ENCODE measurements at regions not wholly inside any gene's neighbourhood (a gene's known extent, or its start where the extent isn't known, plus 50 kb on each side); places are given as distances from the start of the nearest gene placed in this dataset.
"Not testable (repeated sequence)": the region's sequence is repeated elsewhere in the genome, so short reads cannot be mapped to it uniquely, and the experiment has no call there.

DNA sequence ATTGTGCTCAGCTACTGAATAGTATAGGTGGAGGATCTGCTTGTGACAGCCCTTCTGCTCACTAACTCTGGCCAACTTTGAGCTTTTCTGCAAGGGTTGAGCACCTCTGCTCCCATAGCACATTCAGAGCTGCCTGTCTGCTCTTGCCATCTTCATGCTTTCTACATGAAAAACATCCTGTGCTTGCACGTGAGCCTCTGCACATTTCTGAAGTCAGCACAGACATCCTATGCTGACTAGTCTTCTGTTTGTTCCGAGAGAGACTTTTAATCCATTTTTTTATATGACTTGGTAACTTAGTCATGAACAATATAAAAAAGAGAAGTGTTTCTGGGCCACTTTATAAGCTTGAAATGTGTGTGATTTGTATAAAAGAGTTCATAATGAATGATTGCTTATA lies 969.3 kb downstream of the TMTC2 start:
- no peak for DNase-seq

DNA sequence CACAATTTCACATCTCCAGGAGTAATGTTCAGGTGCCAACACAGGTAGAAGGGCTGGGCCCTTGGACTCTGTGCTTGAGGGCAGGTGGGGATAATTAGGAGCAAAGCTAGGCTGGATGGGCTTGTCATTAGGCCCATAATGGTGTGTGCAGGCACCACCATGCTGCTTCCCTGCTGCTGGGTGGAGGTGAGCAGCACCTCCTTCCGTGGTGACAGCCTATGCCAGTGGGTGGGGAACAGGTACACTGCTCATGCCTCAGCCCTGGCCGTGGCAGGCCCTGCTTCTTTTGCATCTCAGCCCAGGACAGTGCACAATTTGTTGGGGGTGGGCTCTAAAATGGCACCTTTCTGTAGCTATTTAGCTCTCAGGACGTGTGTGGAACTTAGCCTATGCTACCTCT lies 955.5 kb downstream of the TMTC2 start:
- no peak for DNase-seq

DNA sequence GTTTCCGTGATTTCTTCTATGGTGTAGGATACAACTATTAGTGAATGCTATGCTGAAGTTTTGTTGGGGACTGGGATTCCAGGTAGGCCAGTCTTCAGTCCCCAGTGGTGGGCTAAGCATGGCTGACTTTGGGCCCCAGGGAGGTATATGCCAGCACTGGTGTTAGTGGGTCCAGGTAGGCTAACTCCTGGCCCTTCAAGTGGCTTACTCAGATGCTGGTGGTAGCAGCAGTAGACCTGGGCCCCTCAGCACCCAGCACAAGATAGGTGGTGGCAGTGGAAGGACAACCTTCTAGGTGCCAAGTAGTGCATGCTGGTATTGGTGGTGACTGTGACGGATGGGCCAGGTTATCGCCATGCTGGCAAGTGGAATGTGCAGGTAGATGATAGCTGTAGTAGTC lies 955.1 kb downstream of the TMTC2 start:
- no peak for DNase-seq

DNA sequence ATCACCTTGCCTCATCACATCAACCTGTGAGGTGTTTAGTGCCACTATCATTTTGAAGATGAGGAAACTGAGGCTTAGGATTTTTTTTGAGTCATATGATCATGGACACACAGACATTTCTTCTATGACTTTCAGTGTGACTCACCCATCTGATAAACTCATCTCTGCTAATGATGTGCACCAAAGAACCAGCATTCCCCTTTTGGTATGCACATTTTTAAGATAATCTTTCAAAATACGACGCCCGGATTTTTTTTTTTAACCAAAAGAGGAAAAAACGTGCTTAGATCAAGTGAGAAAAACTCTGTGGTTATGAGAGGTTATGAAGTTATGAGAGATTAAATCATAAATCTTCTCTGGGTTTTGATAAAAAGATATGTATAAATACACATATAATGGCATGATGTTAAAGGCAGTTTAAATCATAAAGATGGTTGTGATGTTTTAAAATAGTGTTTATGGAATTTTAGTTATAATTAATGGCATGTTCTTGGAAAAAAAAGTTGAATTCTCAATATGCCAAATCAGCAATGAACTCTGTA lies 948.1 kb downstream of the TMTC2 start:
- no peak for DNase-seq

GRCh38 chr12:83630526-83630925 lies 943.8 kb downstream of the TMTC2 start:
- DNase-seq = no peak

- DNase-seq = no peak
Observed at GRCh38 chr12:83629931-83630330, 943.2 kb downstream of the TMTC2 start.

DNA sequence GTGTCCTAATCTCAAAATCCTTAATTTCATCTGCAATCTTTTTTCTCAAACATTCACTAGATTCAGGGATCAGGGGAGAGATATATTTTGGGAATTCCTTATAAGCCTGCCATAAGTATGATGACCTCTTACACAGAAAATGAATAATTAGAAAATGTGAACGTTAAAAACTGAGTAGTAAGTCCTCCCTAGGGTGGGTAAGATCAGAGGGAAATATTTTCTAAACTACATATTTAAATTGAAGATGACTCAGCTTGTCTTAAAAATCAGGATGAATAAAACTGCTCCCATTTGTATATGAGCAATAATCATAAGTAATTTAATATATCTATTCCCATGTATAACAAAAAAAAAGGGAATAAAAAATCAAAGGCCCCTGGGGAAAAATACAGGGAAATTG lies 935.5 kb downstream of the TMTC2 start:
- DNase-seq = no peak

- no peak for DNase-seq
Observed at GRCh38 chr12:83619973-83620372, 933.3 kb downstream of the TMTC2 start.

- no peak for DNase-seq
Observed at GRCh38 chr12:83615152-83615551, 928.4 kb downstream of the TMTC2 start.

DNA sequence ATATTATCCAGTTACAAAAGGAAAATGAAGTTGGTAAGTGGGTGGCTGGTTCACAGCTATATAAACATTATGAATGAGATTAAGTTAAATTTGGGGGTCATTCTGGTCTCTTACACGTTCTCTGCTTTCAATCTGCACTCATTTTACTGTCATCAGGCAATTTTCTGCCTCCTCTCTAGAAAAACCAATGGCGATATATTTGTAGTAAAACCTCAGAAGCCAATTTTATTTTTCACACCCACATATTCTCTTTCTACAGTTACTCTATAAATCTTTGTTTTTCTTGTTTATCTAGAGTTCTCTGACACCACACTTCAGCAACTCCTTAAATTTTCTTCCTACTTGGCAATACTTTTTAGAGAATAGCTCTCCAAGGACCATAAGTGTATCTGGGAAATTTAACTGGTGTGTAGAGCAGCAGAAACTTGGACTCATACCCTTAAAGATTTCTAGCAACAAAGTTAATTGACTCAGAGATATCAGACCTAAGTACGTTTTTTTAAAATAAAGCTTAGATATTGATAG lies 926.9 kb downstream of the TMTC2 start:
- DNase-seq = no peak

GRCh38 chr12:83603106-83603505 lies 916.4 kb downstream of the TMTC2 start:
- DNase-seq = no peak

DNA sequence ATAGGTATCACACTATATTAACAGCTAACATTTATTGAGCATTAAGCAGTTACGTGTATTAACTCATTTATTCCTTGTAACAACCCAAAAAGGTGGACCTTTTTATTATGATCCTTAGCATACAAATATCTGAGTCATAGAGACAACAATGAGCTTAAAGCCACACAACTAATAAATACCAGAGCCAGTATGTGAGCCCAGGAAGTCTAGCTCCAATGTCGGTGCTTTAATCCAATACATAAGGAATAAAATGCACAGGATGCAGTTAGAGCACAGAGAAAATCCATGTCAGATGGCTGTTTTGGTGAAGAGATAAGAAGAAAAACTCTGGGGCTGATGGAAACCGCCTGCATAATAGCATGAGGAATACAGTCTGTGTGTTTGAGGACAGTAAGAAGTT lies 888.6 kb downstream of the TMTC2 start:
- no peak for DNase-seq

DNA sequence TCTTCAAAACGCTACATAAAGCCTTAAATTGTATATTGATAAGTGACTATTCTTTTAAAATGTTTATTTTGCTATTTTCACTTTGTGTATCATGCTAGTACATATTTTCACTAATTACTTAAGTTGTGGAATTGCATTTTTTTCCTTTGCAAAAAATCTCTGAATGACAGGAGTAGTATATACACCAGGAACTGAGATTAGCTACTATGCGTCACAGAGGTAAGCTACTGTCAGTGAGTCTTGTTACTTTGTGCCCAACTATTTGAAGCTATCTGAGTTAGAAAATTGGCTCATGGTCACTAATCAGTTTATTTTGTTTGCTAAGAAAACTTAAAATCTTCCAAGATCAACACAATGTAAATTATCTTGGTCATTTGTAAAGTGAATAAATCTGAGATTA lies 887.4 kb downstream of the TMTC2 start:
- no peak for DNase-seq

DNA sequence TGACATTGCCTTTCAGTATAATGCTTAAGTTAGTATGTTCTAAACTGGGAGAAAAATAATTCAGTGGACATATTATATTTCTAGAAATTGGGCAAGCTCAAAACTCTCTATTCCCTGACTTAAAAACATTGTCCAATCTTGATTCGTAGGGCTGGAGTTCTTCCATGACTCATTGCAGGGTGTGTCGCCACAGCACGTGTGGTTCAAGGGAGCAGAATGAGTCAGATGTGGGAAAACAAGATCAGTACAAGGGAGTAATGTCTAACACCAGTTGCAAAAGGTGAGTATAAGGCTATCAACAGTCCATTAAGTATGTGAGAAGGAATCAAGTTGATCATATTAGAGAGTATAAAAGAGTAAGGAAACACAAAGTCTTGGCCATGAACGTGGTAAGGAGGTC lies 887.0 kb downstream of the TMTC2 start:
- no peak for DNase-seq

GRCh38 chr12:83559650-83560049 lies 872.9 kb downstream of the TMTC2 start:
- DNase-seq = no peak

DNA sequence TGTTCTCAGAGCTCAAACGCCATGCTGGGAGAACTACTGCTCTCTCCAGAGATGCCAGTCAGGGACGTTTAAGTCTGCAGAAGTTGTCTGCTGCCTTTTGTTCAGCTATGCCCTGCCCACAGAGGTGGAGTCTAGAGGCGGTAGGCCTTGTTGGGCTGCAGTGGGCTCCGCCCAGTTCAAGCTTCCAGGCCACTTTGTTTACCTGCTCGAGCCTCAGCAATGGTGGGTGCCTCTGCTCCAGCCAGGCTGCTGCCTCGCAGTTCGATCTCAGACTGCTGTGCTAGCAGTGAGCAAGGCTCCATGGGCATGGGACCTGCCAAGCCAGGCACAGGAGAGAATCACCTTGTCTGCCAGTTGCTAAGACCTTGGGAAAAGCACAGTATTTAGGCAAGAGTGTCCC lies 869.3 kb downstream of the TMTC2 start:
- DNase-seq = not testable (repeated sequence)

GRCh38 chr12:83541446-83541845 lies 854.7 kb downstream of the TMTC2 start:
- DNase-seq = no peak

- no peak for DNase-seq
Observed at GRCh38 chr12:83538361-83538965, 851.8 kb downstream of the TMTC2 start.

- no peak for DNase-seq
Observed at GRCh38 chr12:83537428-83538053, 850.8 kb downstream of the TMTC2 start.

- no peak for DNase-seq
Observed at GRCh38 chr12:83536496-83536895, 849.8 kb downstream of the TMTC2 start.

DNA sequence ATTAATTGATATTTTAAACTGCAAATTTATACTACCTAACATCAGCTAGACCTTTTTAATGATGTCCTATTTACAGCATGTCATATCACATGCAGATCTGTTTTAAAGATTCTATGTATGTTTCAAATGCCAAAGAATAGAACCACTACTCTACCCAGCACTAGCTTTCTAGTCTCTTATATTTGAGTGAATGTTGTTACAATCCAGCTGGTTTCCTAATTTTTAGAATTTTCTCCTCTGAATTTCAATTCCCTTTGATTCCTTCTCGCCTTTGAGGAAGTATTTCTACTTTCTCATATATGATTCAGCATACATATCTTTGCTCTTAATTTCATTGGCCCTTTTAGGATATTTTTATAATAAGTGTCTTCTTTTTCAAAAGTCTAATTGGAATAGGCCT lies 841.9 kb downstream of the TMTC2 start:
- DNase-seq = no peak

- no peak for DNase-seq
Observed at GRCh38 chr12:83527810-83528209, 841.1 kb downstream of the TMTC2 start.

DNA sequence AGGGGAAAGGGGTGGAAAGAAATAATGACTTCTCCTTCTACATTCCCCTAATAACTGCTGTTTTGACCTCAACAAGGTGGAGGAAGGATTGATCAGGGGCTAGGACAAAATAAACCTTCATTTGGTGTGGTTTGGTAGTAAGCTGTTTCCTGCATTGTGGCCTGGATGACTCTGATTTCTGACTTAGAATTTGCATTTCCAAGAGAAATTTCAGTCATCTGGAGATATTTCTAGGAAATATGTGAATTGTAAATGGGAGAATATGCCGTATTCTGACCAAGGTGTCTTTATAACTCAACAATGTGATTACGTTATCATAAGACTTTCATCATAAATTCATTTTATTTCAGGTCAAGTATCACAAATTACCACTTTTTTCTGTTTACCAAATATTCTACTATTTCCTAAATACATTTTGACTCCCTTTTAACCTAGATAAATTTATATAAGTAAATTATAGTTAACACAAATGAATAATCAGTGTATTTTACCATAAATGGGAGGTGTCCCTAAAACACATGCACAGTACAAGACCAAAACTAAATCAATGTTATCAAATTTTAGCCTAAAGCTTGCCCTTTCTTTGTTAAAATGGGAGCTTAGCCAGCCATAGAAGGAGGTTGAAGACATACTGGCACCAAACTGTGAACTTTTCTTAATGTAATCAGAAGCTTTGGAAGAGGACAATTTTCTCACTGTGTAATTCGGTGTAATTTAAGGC lies 828.8 kb downstream of the TMTC2 start:
- DNase-seq = no peak

DNA sequence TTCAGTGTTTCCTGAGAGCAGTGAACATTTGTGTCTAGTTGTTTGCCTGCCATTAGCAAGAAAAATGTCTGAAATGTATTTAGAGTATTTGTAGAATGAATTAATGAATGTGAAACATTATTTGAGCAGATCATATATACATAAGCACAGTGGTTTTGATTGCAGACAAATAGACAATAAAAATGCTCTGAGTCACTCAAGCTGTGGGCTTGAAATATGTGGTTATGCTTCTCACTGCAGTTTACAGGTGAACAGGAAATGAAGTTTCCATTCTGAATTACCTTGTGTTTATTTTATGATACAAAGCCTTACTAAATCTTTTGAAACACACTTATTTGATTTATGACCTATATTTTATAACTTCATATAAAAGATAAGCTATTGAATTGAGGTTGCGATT lies 827.7 kb downstream of the TMTC2 start:
- no peak for DNase-seq
